T-cell (primary cell): ENCODE measurements at regions not wholly inside any gene's neighbourhood (a gene's known extent, or its start where the extent isn't known, plus 50 kb on each side); places are given as distances from the start of the nearest gene placed in this dataset.
"Not testable (repeated sequence)": the region's sequence is repeated elsewhere in the genome, so short reads cannot be mapped to it uniquely, and the experiment has no call there.

Source experiments
- ATAC-seq, 4 experiments: fragments of 200-7000 bp in 3 of 4; fragments of 150-1000 bp in 1 of 4; cut with Tn5 transposase; replicated peaks in 1 of 4; 1 replicate in 3 of 4; 2 replicates in 1 of 4; pipeline ENCODE4 v1.10.0; 2021; ENCODE audit warnings: moderate library complexity in 3 of 4, mild to moderate bottlenecking in 2 of 4, moderate number of reproducible peaks in 1 of 4
- CTCF ChIA-PET, 2 donors: fragments of 300-600 bp; sonication (Branson Sonifier 250); formaldehyde crosslinking; loops; one replicate each; lab custom pipeline; 2022; ENCODE audit warnings: antibody characterized with exemption in 2 of 2; lab: Charles Lee
- POLR2A ChIA-PET, 2 donors: fragments of 300-600 bp; sonication (Branson Sonifier 250); formaldehyde crosslinking; loops; one replicate each; lab custom pipeline; 2022; ENCODE audit warnings: antibody characterized with exemption in 2 of 2; lab: Charles Lee
- DNase-seq, 35 experiments: peaks; one replicate each; pipeline versions ENCODE4 v3.0.0 to v3.0.0-alpha.2; 2013 to 2023
- H3K27ac ChIP-seq: one replicate; pipeline ENCODE4 v1.5.1; 2013; ENCODE audit warnings: low read length
- H3K27me3 ChIP-seq, 2 experiments: replicated peaks in 1 of 2; 1 replicate in 1 of 2; 2 replicates in 1 of 2; pipeline versions ENCODE4 v1.6.1 to v1.7.0; 2013; ENCODE audit warnings: low read length in 1 of 2, mixed read lengths in 1 of 2; ENCODE audit not compliant: control insufficient read depth in 2 of 2, insufficient read depth in 2 of 2; ENCODE audit errors: extremely low read depth in 1 of 2
- H3K36me3 ChIP-seq, 2 donors: 1 replicate in 1 of 2; 2 replicates in 1 of 2; pipeline versions ENCODE4 v1.6.1 to v1.7.0; 2013; ENCODE audit warnings: low read length in 1 of 2; ENCODE audit not compliant: control insufficient read depth in 2 of 2, insufficient read depth in 1 of 2; ENCODE audit errors: extremely low read depth in 1 of 2
- H3K4me1 ChIP-seq, 2 experiments: 1 replicate in 1 of 2; 2 replicates in 1 of 2; pipeline versions ENCODE4 v1.6.1 to v1.7.0; 2013; ENCODE audit warnings: low read length in 2 of 2, mixed read lengths in 1 of 2; ENCODE audit not compliant: insufficient read depth in 2 of 2, control insufficient read depth in 1 of 2; ENCODE audit errors: extremely low read depth in 1 of 2
- H3K4me3 ChIP-seq, 2 donors: 1 replicate in 1 of 2; 2 replicates in 1 of 2; pipeline versions ENCODE4 v1.5.1 to v1.7.0; 2013; ENCODE audit warnings: mild to moderate bottlenecking in 2 of 2, low read length in 1 of 2, moderate library complexity in 1 of 2; ENCODE audit not compliant: control insufficient read depth in 1 of 2; ENCODE audit errors: extremely low read depth in 1 of 2
- H3K9me3 ChIP-seq: 2 replicates; pipeline ENCODE4 v1.7.0; 2013
- H3K27ac Mint-ChIP-seq, 2 donors: one replicate each; pipeline ENCODE4 v1.8.0; 2020 to 2021; ENCODE audit warnings: mild to moderate bottlenecking in 2 of 2, mixed read lengths in 2 of 2
- H3K27me3 Mint-ChIP-seq, 2 donors: one replicate each; pipeline ENCODE4 v1.8.0; 2021 to 2022; ENCODE audit warnings: mixed read lengths in 2 of 2
- H3K36me3 Mint-ChIP-seq: one replicate; pipeline ENCODE4 v1.8.0; 2021; ENCODE audit warnings: mixed read lengths
- H3K4me1 Mint-ChIP-seq, 3 donors: one replicate each; pipeline ENCODE4 v1.8.0; 2020 to 2022; ENCODE audit warnings: mixed read lengths in 3 of 3, mild to moderate bottlenecking in 1 of 3
- H3K4me3 Mint-ChIP-seq, 3 donors: one replicate each; pipeline ENCODE4 v1.8.0; 2020 to 2022; ENCODE audit warnings: mild to moderate bottlenecking in 3 of 3, mixed read lengths in 3 of 3, moderate library complexity in 3 of 3
- H3K9me3 Mint-ChIP-seq, 3 donors: one replicate each; pipeline ENCODE4 v1.8.0; 2020 to 2022; ENCODE audit warnings: mixed read lengths in 3 of 3
- WGBS: methylation state at CpG from one replicate; pipeline ENCODE4 v1.1.5; 2013; ENCODE audit warnings: missing lambda C conversion rate; ENCODE audit not compliant: insufficient coverage; 5-methylcytosine and 5-hydroxymethylcytosine counted together

GRCh38 chrY:17716329-17717043 is 163.5 kb downstream of the CDY2B start:
- H3K9me3 ChIP-seq, DNase-seq, POLR2A ChIA-PET, H3K36me3 ChIP-seq, H3K36me3 Mint-ChIP-seq, H3K27ac Mint-ChIP-seq, H3K27me3 ChIP-seq, H3K4me1 Mint-ChIP-seq, H3K27ac ChIP-seq, H3K4me1 ChIP-seq, H3K9me3 Mint-ChIP-seq, H3K4me3 ChIP-seq, H3K4me3 Mint-ChIP-seq, ATAC-seq, H3K27me3 Mint-ChIP-seq, CTCF ChIA-PET: not testable (repeated sequence)
- WGBS, result no CpG with 5 or more reads among the region's 2 CpGs

GRCh38 chrY:17668037-17668436 is 212.0 kb downstream of the CDY2B start:
- H3K36me3 Mint-ChIP-seq, ATAC-seq, H3K9me3 ChIP-seq, H3K36me3 ChIP-seq, CTCF ChIA-PET, H3K4me3 ChIP-seq, H3K27ac ChIP-seq, POLR2A ChIA-PET, H3K9me3 Mint-ChIP-seq, DNase-seq, H3K4me1 ChIP-seq, H3K27ac Mint-ChIP-seq, H3K4me3 Mint-ChIP-seq, H3K4me1 Mint-ChIP-seq, H3K27me3 Mint-ChIP-seq, H3K27me3 ChIP-seq: not testable (repeated sequence)

- H3K4me3 Mint-ChIP-seq, H3K27me3 Mint-ChIP-seq, H3K9me3 Mint-ChIP-seq, H3K27ac ChIP-seq, CTCF ChIA-PET, H3K36me3 ChIP-seq, H3K27ac Mint-ChIP-seq, H3K9me3 ChIP-seq, DNase-seq, H3K36me3 Mint-ChIP-seq, POLR2A ChIA-PET, H3K27me3 ChIP-seq, ATAC-seq, H3K4me1 ChIP-seq, H3K4me3 ChIP-seq, H3K4me1 Mint-ChIP-seq: not testable (repeated sequence)
- no CpG with 5 or more reads among the region's 4 CpGs for WGBS
Measured at GRCh38 chrY:17643052-17643451, 237.0 kb downstream of the CDY2B start.

- H3K27ac Mint-ChIP-seq, H3K27me3 ChIP-seq, DNase-seq, H3K4me3 Mint-ChIP-seq, H3K4me1 Mint-ChIP-seq, ATAC-seq, H3K27ac ChIP-seq, H3K27me3 Mint-ChIP-seq, H3K36me3 Mint-ChIP-seq, H3K36me3 ChIP-seq, H3K4me3 ChIP-seq, H3K9me3 ChIP-seq, H3K9me3 Mint-ChIP-seq, POLR2A ChIA-PET, CTCF ChIA-PET, H3K4me1 ChIP-seq: not testable (repeated sequence)
- no CpG with 5 or more reads among the region's 3 CpGs for WGBS
Measured at GRCh38 chrY:17634484-17634883, 245.5 kb downstream of the CDY2B start.

GRCh38 chrY:17611256-17611655 is 268.8 kb downstream of the CDY2B start:
- H3K27me3 Mint-ChIP-seq, H3K4me1 ChIP-seq, H3K36me3 ChIP-seq, H3K27ac Mint-ChIP-seq, H3K9me3 Mint-ChIP-seq, H3K9me3 ChIP-seq, ATAC-seq, H3K4me3 Mint-ChIP-seq, H3K36me3 Mint-ChIP-seq, POLR2A ChIA-PET, H3K27ac ChIP-seq, H3K4me3 ChIP-seq, H3K27me3 ChIP-seq, H3K4me1 Mint-ChIP-seq, CTCF ChIA-PET, DNase-seq: not testable (repeated sequence)
- WGBS, result no CpG with 5 or more reads among the region's 8 CpGs

GRCh38 chrY:17610649-17611048 is 269.4 kb downstream of the CDY2B start:
- H3K4me3 Mint-ChIP-seq, H3K4me1 Mint-ChIP-seq, H3K4me3 ChIP-seq, CTCF ChIA-PET, H3K27me3 ChIP-seq, H3K27me3 Mint-ChIP-seq, H3K27ac Mint-ChIP-seq, H3K27ac ChIP-seq, ATAC-seq, H3K36me3 ChIP-seq, H3K9me3 Mint-ChIP-seq, H3K4me1 ChIP-seq, POLR2A ChIA-PET, DNase-seq, H3K9me3 ChIP-seq, H3K36me3 Mint-ChIP-seq: not testable (repeated sequence)
- WGBS, result no CpG with 5 or more reads among the region's 10 CpGs

- H3K27ac Mint-ChIP-seq, POLR2A ChIA-PET, H3K27me3 Mint-ChIP-seq, H3K9me3 ChIP-seq, ATAC-seq, CTCF ChIA-PET, DNase-seq, H3K36me3 ChIP-seq, H3K27ac ChIP-seq, H3K36me3 Mint-ChIP-seq, H3K4me1 Mint-ChIP-seq, H3K27me3 ChIP-seq, H3K4me3 Mint-ChIP-seq, H3K4me3 ChIP-seq, H3K4me1 ChIP-seq, H3K9me3 Mint-ChIP-seq: not testable (repeated sequence)
- no CpG with 5 or more reads among the region's 4 CpGs for WGBS
Measured at GRCh38 chrY:17607150-17607549, 272.9 kb downstream of the CDY2B start.
